ENCODE measurements at regions not wholly inside any gene's neighbourhood (a gene's known extent, or its start where the extent isn't known, plus 50 kb on each side); places are given as distances from the start of the nearest gene placed in this dataset.

DNA sequence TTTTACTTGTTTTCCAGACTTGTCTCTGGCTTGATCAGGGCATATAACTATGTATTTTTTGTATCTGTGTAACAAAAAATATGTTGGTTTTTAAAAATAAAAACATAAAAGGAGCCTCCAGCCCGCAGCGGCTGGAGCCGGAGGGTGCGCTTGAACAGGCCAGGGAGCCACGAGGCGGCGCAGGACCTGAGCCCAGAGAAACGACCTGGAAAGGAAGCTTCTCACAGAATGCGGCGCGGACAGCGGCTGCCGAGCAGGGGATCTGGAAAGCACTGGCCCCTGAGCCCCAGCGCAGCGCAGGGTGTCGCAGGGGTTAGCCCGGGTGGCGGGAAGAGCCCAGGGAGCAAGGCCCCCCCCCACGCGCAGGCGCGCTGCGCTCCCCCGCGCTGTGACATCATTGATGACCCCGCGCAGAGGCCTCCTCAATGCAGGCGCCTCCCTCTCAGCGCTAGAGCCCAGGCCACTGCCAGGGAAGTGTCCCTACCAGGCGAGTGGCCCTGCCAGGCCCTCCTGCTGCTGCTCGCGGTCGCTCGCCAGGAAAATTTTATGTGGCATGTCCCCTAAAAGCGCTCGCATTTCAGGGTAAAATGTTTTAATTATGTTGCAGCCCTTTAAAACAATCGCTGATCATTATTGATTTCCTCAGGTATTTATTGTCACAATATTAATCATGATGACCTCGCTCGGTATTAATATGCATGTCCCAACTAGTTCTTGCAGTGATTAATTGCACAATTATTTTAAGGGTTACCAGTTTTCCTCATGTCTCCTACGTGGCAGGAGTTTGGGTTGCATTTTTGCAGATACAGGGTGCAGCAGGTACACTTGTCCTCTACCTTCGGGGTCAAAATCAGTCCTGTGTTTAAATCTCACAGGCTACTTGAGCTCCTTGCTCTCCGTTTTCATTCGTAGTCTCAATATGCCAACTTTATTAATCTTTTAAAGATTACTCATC is 134.2 kb downstream of the USP22 start:
- peak in 1 of 2 donors; percentile 45 for TF ChIP-seq POLR2A (IDR thresholded peaks at IDR 0.05)
- TF ChIP-seq, protein P1, sequence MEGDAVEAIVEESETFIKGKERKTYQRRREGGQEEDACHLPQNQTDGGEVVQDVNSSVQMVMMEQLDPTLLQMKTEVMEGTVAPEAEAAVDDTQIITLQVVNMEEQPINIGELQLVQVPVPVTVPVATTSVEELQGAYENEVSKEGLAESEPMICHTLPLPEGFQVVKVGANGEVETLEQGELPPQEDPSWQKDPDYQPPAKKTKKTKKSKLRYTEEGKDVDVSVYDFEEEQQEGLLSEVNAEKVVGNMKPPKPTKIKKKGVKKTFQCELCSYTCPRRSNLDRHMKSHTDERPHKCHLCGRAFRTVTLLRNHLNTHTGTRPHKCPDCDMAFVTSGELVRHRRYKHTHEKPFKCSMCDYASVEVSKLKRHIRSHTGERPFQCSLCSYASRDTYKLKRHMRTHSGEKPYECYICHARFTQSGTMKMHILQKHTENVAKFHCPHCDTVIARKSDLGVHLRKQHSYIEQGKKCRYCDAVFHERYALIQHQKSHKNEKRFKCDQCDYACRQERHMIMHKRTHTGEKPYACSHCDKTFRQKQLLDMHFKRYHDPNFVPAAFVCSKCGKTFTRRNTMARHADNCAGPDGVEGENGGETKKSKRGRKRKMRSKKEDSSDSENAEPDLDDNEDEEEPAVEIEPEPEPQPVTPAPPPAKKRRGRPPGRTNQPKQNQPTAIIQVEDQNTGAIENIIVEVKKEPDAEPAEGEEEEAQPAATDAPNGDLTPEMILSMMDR (IDR thresholded peaks at IDR 0.05 in 4 of 5, conservative IDR thresholded peaks at IDR 0.05 in 1 of 5): peak; percentile 47 to 73 (median 55)
